Stimulated activated CD4-positive, alpha-beta T cell treated with anti-CD3 and anti-CD28 coated beads, Interleukin-4, amount 100 ng/mL, for 1 hour (primary cell): ENCODE measurements at regions not wholly inside any gene's neighbourhood (a gene's known extent, or its start where the extent isn't known, plus 50 kb on each side); places are given as distances from the start of the nearest gene placed in this dataset.

Experiments used
- DNase-seq: peaks from one replicate; pipeline ENCODE4 v3.0.0-alpha.2; 2020

- DNase-seq: no peak
Observed at GRCh38 chr22:47225080-47225930, 462.9 kb downstream of the TBC1D22A start.
